B cell (primary cell): ENCODE measurements at regions not wholly inside any gene's neighbourhood (a gene's known extent, or its start where the extent isn't known, plus 50 kb on each side); places are given as distances from the start of the nearest gene placed in this dataset.

Experiments
- ATAC-seq: fragments of 200-7000 bp; cut with Tn5 transposase; one replicate; pipeline ENCODE4 v1.10.0; 2021; ENCODE audit warnings: low read depth, mild to moderate bottlenecking, moderate number of reproducible peaks, moderate library complexity
- CTCF ChIA-PET: fragments of 350-600 bp; sonication (Branson Sonifier 250); formaldehyde crosslinking; loops from one replicate; lab custom pipeline; 2021; ENCODE audit warnings: antibody characterized with exemption, inconsistent platforms; lab: Charles Lee
- POLR2A ChIA-PET: fragments of 350-600 bp; sonication (Branson Sonifier 250); formaldehyde crosslinking; loops from one replicate; lab custom pipeline; 2021; ENCODE audit warnings: antibody characterized with exemption; lab: Charles Lee
- DNase-seq: peaks from one replicate; pipeline ENCODE4 v3.0.0; 2013
- H2AFZ ChIP-seq: 2 replicates; pipeline ENCODE4 v1.6.1; 2012; ENCODE audit warnings: mild to moderate bottlenecking, low read depth, low read length; ENCODE audit not compliant: insufficient read depth, poor library complexity, severe bottlenecking
- H3K27ac ChIP-seq, 2 donors: 1 replicate in 1 of 2; 2 replicates in 1 of 2; pipeline ENCODE4 v1.5.1; 2012 to 2013; ENCODE audit warnings: low read length in 2 of 2, mild to moderate bottlenecking in 2 of 2, moderate library complexity in 1 of 2
- H3K27me3 ChIP-seq, 4 experiments: fragments of 200-600 bp in 1 of 4; sonication (generic) in 1 of 4; replicated peaks in 1 of 4; 1 replicate in 2 of 4; 2 replicates in 2 of 4; pipeline versions ENCODE4 v1.6.1 to v1.7.0; 2013 to 2016; ENCODE audit warnings: low read length in 3 of 4, mild to moderate bottlenecking in 2 of 4, mixed read lengths in 1 of 4, moderate library complexity in 1 of 4; ENCODE audit not compliant: insufficient read depth in 4 of 4, control insufficient read depth in 3 of 4; ENCODE audit errors: control extremely low read depth in 1 of 4
- H3K36me3 ChIP-seq, 2 experiments: replicated peaks in 1 of 2; 1 replicate in 1 of 2; 2 replicates in 1 of 2; pipeline versions ENCODE4 v1.6.1 to v1.7.1; 2013; ENCODE audit warnings: low read length in 1 of 2; ENCODE audit not compliant: insufficient read depth in 2 of 2, control insufficient read depth in 1 of 2; ENCODE audit errors: control extremely low read depth in 1 of 2, extremely low read depth in 1 of 2
- H3K4me1 ChIP-seq, 2 donors: fragments of 200-600 bp in 1 of 2; sonication (generic) in 1 of 2; 1 replicate in 1 of 2; 2 replicates in 1 of 2; pipeline versions ENCODE4 v1.5.1 to v1.6.1; 2013 to 2017; ENCODE audit warnings: low read length in 2 of 2; ENCODE audit not compliant: control insufficient read depth in 2 of 2, insufficient read depth in 2 of 2
- H3K4me2 ChIP-seq: replicated peaks from 2 replicates; pipeline ENCODE3; 2012; ENCODE audit warnings: mild to moderate bottlenecking, low read depth, low read length; ENCODE audit not compliant: poor library complexity, severe bottlenecking
- H3K4me3 ChIP-seq, 5 experiments: fragments of 200-600 bp in 1 of 5; sonication (generic) in 1 of 5; 1 replicate in 3 of 5; 2 replicates in 2 of 5; pipeline versions ENCODE4 v1.5.1 to v1.7.0; 2011 to 2016; ENCODE audit warnings: low read length in 4 of 5, mild to moderate bottlenecking in 4 of 5, low read depth in 2 of 5, control low read depth in 1 of 5, moderate library complexity in 1 of 5; ENCODE audit not compliant: insufficient read depth in 1 of 5; ENCODE audit errors: control extremely low read depth in 1 of 5, extremely low read depth in 1 of 5
- H3K79me2 ChIP-seq: fragments of 200-600 bp; sonication (generic); one replicate; pipeline ENCODE4 v1.6.0; 2016; ENCODE audit warnings: low read length; ENCODE audit not compliant: control insufficient read depth, insufficient read depth
- H3K9ac ChIP-seq: fragments of 200-600 bp; sonication (generic); 2 replicates; pipeline ENCODE4 v1.6.1; 2017; ENCODE audit warnings: mild to moderate bottlenecking, low read length, moderate library complexity
- H3K9me3 ChIP-seq, 3 donors: one replicate each; pipeline versions ENCODE4 v1.6.1 to v1.7.1; 2013; ENCODE audit warnings: low read length in 2 of 3; ENCODE audit not compliant: control insufficient read depth in 2 of 3, insufficient read depth in 1 of 3; ENCODE audit errors: control extremely low read depth in 1 of 3
- H4K20me1 ChIP-seq: 2 replicates; pipeline ENCODE4 v1.6.0; 2012; ENCODE audit warnings: mild to moderate bottlenecking, low read length; ENCODE audit not compliant: insufficient read depth, control insufficient read depth, poor library complexity, severe bottlenecking
- H3K27ac Mint-ChIP-seq: one replicate; pipeline ENCODE4 v1.8.0; 2021; ENCODE audit warnings: mixed read lengths
- H3K27me3 Mint-ChIP-seq: one replicate; pipeline ENCODE4 v1.8.0; 2021; ENCODE audit warnings: mixed read lengths
- H3K4me1 Mint-ChIP-seq: one replicate; pipeline ENCODE4 v1.8.0; 2021; ENCODE audit warnings: mixed read lengths
- H3K4me3 Mint-ChIP-seq: one replicate; pipeline ENCODE4 v1.8.0; 2021; ENCODE audit warnings: mixed read lengths
- H3K9me3 Mint-ChIP-seq: one replicate; pipeline ENCODE4 v1.8.0; 2022; ENCODE audit warnings: mixed read lengths; ENCODE audit not compliant: insufficient read depth
- EZH2 ChIP-seq: IDR thresholded peaks from 2 replicates; pipeline ENCODE4 v1.6.1; 2012; ENCODE audit warnings: borderline replicate concordance, low read depth, mild to moderate bottlenecking, moderate library complexity, low read length; ENCODE audit not compliant: insufficient read depth, poor library complexity, severe bottlenecking
- WGBS: methylation state at CpG from one replicate; pipeline ENCODE4 v1.1.5; 2013; ENCODE audit warnings: missing lambda C conversion rate; ENCODE audit not compliant: insufficient coverage; 5-methylcytosine and 5-hydroxymethylcytosine counted together
- intact Hi-C: fragments of 100-400 bp; cut with micrococcal nuclease; formaldehyde crosslinking; loops from one replicate; pipeline ENCODE4 v1.10.0; 2022
- TF ChIP-seq, protein P1 (sequence below): fragments of 200-600 bp; IDR thresholded peaks from one replicate; pipeline ENCODE4 v1.8.0; 2022; ENCODE audit warnings: antibody characterized with exemption, mild to moderate bottlenecking

DNA sequence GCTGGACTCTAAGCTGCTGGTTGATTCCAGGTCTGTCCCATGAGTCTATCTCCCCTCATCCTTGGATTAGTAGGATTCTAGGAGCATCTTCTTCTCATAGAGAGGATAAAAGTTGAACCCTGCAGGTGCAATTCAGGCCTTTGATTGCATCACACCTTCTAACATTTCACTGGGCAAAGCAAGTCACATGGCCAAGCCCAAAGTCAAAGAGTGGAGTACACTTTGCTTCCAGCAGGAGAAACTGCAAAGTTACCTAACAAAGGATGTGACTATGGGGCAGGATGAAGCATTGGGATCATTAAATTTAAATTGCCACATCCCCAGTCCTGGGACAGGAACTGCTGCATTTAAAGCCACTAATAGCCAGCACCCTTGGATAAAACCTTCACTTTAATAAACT lies 51.0 kb upstream of the EGFLAM start:
- Histone ChIP-seq H3K36me3 (no peaks in the 10 kb centered on the region), H3K9me3 (peaks cover 0 to 3% (median 3%) of the 10 kb centered on the region in 3 donors), H2AFZ (no peak overlapping the region), H3K4me1 (no peaks in the 10 kb centered on the region), H3K4me3 (no peak overlapping the region), H3K79me2 (no peaks in the 10 kb centered on the region), H3K27ac (no peak overlapping the region), H4K20me1 (no peaks in the 10 kb centered on the region), H3K4me2 (no peak overlapping the region), H3K9ac (no peak overlapping the region), H3K27me3 (no peaks in the 10 kb centered on the region)
- intact Hi-C loops: no loop called here
- DNase-seq (no peak), ATAC-seq (no peak)
- no peaks in the 10 kb centered on the region for H3K9me3 Mint-ChIP-seq
- no peaks in the 10 kb centered on the region for H3K4me1 Mint-ChIP-seq
- H3K27me3 Mint-ChIP-seq: peaks cover 13% of the 10 kb centered on the region
- TF ChIP-seq, protein P1, sequence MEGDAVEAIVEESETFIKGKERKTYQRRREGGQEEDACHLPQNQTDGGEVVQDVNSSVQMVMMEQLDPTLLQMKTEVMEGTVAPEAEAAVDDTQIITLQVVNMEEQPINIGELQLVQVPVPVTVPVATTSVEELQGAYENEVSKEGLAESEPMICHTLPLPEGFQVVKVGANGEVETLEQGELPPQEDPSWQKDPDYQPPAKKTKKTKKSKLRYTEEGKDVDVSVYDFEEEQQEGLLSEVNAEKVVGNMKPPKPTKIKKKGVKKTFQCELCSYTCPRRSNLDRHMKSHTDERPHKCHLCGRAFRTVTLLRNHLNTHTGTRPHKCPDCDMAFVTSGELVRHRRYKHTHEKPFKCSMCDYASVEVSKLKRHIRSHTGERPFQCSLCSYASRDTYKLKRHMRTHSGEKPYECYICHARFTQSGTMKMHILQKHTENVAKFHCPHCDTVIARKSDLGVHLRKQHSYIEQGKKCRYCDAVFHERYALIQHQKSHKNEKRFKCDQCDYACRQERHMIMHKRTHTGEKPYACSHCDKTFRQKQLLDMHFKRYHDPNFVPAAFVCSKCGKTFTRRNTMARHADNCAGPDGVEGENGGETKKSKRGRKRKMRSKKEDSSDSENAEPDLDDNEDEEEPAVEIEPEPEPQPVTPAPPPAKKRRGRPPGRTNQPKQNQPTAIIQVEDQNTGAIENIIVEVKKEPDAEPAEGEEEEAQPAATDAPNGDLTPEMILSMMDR: no peak
- TF ChIP-seq EZH2: no peak
- ChIA-PET POLR2A (no interaction called here), CTCF (no interaction called here)
- no peak overlapping the region for H3K4me3 Mint-ChIP-seq
- no peak overlapping the region for H3K27ac Mint-ChIP-seq

DNA sequence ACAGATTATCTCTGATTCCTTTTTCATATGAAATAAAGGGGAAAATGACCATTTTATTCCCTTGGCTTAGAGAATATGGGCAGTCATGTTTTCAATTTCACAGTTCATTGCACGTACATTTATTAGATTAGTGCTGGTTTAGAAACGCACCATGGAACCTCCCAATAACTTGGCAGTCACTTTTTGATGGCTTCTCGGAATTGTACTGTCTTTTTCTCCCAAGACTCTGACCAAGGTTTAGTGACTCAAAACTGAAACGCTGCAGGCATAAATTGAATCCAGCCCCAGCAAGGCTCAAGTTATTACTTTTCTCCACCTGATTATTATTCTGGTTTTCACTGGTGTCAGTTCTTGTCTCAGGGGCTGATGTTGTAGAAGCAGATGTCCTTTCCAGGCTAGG lies 55.6 kb upstream of the EGFLAM start:
- H3K36me3 ChIP-seq: no peaks in the 10 kb centered on the region
- H3K4me1 ChIP-seq: no peaks in the 10 kb centered on the region
- no peak overlapping the region for H3K4me2 ChIP-seq
- Mint-ChIP-seq H3K27me3 (peaks cover 13% of the 10 kb centered on the region), H3K4me3 (no peak overlapping the region), H3K4me1 (no peaks in the 10 kb centered on the region), H3K9me3 (peaks cover 3% of the 10 kb centered on the region), H3K27ac (no peak overlapping the region)
- TF ChIP-seq EZH2: no peak
- TF ChIP-seq, protein P1: no peak
- no peak overlapping the region for H3K4me3 ChIP-seq
- CTCF ChIA-PET: interaction anchor here (1.4 kb wide), 1 partner anchor 10 kb away, joined by 4 read pairs; no protein-coding TSS in a partner anchor
- intact Hi-C loops: no loop called here
- no peaks in the 10 kb centered on the region for H4K20me1 ChIP-seq
- H3K79me2 ChIP-seq: no peaks in the 10 kb centered on the region
- H3K27ac ChIP-seq: no peak overlapping the region
- 94% methylated on average over 3 of the region's 4 CpGs for WGBS
- DNase-seq (no peak), ATAC-seq (no peak)
- H3K27me3 ChIP-seq: no peaks in the 10 kb centered on the region
- no peak overlapping the region for H3K9ac ChIP-seq
- no peak overlapping the region for H2AFZ ChIP-seq
- H3K9me3 ChIP-seq: no peaks in the 10 kb centered on the region
- POLR2A ChIA-PET: no interaction called here
